ENCODE measurements at regions not wholly inside any gene's neighbourhood (a gene's known extent, or its start where the extent isn't known, plus 50 kb on each side); places are given as distances from the start of the nearest gene placed in this dataset.

DNA sequence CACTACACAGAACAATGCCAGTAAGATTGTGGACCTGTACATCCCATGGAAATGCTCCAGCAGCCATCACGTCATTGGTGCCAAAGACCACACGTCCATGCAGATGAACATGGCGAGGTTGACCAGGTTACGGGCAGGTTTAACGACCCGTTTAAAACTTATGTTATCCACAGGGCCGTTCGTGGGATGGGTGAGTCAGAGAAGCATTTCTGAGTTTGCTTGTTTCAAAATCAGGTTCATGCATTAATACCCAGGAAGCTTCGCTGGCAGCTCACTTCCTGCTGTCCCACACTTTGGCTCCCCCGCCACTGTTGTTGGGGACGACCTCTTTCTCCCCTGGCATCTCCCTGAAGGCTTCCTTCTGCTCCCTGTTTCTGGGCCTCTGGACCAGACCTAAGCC, 194.1 kb downstream of the USP12 start (continued):
- TF ChIP-seq, protein P1, sequence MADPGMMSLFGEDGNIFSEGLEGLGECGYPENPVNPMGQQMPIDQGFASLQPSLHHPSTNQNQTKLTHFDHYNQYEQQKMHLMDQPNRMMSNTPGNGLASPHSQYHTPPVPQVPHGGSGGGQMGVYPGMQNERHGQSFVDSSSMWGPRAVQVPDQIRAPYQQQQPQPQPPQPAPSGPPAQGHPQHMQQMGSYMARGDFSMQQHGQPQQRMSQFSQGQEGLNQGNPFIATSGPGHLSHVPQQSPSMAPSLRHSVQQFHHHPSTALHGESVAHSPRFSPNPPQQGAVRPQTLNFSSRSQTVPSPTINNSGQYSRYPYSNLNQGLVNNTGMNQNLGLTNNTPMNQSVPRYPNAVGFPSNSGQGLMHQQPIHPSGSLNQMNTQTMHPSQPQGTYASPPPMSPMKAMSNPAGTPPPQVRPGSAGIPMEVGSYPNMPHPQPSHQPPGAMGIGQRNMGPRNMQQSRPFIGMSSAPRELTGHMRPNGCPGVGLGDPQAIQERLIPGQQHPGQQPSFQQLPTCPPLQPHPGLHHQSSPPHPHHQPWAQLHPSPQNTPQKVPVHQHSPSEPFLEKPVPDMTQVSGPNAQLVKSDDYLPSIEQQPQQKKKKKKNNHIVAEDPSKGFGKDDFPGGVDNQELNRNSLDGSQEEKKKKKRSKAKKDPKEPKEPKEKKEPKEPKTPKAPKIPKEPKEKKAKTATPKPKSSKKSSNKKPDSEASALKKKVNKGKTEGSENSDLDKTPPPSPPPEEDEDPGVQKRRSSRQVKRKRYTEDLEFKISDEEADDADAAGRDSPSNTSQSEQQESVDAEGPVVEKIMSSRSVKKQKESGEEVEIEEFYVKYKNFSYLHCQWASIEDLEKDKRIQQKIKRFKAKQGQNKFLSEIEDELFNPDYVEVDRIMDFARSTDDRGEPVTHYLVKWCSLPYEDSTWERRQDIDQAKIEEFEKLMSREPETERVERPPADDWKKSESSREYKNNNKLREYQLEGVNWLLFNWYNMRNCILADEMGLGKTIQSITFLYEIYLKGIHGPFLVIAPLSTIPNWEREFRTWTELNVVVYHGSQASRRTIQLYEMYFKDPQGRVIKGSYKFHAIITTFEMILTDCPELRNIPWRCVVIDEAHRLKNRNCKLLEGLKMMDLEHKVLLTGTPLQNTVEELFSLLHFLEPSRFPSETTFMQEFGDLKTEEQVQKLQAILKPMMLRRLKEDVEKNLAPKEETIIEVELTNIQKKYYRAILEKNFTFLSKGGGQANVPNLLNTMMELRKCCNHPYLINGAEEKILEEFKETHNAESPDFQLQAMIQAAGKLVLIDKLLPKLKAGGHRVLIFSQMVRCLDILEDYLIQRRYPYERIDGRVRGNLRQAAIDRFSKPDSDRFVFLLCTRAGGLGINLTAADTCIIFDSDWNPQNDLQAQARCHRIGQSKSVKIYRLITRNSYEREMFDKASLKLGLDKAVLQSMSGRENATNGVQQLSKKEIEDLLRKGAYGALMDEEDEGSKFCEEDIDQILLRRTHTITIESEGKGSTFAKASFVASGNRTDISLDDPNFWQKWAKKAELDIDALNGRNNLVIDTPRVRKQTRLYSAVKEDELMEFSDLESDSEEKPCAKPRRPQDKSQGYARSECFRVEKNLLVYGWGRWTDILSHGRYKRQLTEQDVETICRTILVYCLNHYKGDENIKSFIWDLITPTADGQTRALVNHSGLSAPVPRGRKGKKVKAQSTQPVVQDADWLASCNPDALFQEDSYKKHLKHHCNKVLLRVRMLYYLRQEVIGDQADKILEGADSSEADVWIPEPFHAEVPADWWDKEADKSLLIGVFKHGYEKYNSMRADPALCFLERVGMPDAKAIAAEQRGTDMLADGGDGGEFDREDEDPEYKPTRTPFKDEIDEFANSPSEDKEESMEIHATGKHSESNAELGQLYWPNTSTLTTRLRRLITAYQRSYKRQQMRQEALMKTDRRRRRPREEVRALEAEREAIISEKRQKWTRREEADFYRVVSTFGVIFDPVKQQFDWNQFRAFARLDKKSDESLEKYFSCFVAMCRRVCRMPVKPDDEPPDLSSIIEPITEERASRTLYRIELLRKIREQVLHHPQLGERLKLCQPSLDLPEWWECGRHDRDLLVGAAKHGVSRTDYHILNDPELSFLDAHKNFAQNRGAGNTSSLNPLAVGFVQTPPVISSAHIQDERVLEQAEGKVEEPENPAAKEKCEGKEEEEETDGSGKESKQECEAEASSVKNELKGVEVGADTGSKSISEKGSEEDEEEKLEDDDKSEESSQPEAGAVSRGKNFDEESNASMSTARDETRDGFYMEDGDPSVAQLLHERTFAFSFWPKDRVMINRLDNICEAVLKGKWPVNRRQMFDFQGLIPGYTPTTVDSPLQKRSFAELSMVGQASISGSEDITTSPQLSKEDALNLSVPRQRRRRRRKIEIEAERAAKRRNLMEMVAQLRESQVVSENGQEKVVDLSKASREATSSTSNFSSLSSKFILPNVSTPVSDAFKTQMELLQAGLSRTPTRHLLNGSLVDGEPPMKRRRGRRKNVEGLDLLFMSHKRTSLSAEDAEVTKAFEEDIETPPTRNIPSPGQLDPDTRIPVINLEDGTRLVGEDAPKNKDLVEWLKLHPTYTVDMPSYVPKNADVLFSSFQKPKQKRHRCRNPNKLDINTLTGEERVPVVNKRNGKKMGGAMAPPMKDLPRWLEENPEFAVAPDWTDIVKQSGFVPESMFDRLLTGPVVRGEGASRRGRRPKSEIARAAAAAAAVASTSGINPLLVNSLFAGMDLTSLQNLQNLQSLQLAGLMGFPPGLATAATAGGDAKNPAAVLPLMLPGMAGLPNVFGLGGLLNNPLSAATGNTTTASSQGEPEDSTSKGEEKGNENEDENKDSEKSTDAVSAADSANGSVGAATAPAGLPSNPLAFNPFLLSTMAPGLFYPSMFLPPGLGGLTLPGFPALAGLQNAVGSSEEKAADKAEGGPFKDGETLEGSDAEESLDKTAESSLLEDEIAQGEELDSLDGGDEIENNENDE (IDR thresholded peaks at IDR 0.05; ENCODE audit: insufficient replicate concordance, low read length) = no peak
- no peak for TF ChIP-seq TCF12 (IDR thresholded peaks at IDR 0.05; ENCODE audit: low read depth, low read length)
- TF ChIP-seq TEAD4 (IDR thresholded peaks at IDR 0.05; ENCODE audit: low read depth, low read length) = no peak
- no peak for TF ChIP-seq ZNF274 (IDR thresholded peaks at IDR 0.05; ENCODE audit: borderline replicate concordance, extremely low read depth, low read length)
- TF ChIP-seq POLR2A (IDR thresholded peaks at IDR 0.05; ENCODE audit: control extremely low read depth in 1 of 2, low read depth in 2 of 2, low read length in 2 of 2) = no peak

All from H1 (cell line).